ENCODE measurements at regions not wholly inside any gene's neighbourhood (a gene's known extent, or its start where the extent isn't known, plus 50 kb on each side); places are given as distances from the start of the nearest gene placed in this dataset.

GRCh38 chr9:95383845-95384244 is 66.3 kb upstream of the FANCC start:
- Histone ChIP-seq H3K9me3 (ENCODE audit: control insufficient read depth, insufficient read depth, low read length) (no peaks in the 10 kb centered on the region), H2AK9ac (replicated peaks; ENCODE audit: low read depth, low read length, poor library complexity) (peak overlapping the region; percentile 89), H3K9ac (ENCODE audit: low read depth, low read length) (peak overlapping the region; percentile 44), H3K14ac (replicated peaks; ENCODE audit: low read depth, low read length) (peak overlapping the region; percentile 98), H4K20me1 (ENCODE audit: insufficient read depth, low read length) (no peaks in the 10 kb centered on the region), H4K8ac (ENCODE audit: low read depth in 2 of 2, low read length in 2 of 2) (peak overlapping the region; percentile 74 to 92), H4K91ac (ENCODE audit: insufficient read depth, low read depth, low read length) (peak overlapping the region; percentile 99), H2BK120ac (ENCODE audit: low read depth, low read length) (peak overlapping the region; percentile 100), H2AFZ (replicated peaks; ENCODE audit: low read length, poor library complexity) (peak overlapping the region; percentile 74), H2BK5ac (ENCODE audit: low read depth, low read length, poor library complexity, severe bottlenecking) (peak overlapping the region; percentile 94), H2AK5ac (ENCODE audit: low read depth, low read length) (peak overlapping the region; percentile 95), H4K5ac (ENCODE audit: low read depth, low read length) (peak overlapping the region; percentile 31), H2BK15ac (ENCODE audit: low read depth, low read length) (peak overlapping the region; percentile 99; the same call in 2 of the 3 replicates), H3K4me3 (ENCODE audit: insufficient read depth, low read depth, low read length) (no peak overlapping the region), H3K18ac (ENCODE audit: low read depth, low read length) (peak overlapping the region; percentile 97), H3K4me1 (ENCODE audit: control insufficient read depth, insufficient read depth, low read length) (peaks cover 17% of the 10 kb centered on the region), H3K27me3 (ENCODE audit: control insufficient read depth, insufficient read depth, low read length) (no peaks in the 10 kb centered on the region), H3K23ac (ENCODE audit: low read depth, low read length) (peak overlapping the region; percentile 98), H2BK20ac (ENCODE audit: low read depth, low read length) (peak overlapping the region; percentile 100), H3K9me1 (ENCODE audit: insufficient read depth, low read length) (peaks cover 15% of the 10 kb centered on the region), H3K56ac (ENCODE audit: extremely low read depth, insufficient read depth, low read length) (peak overlapping the region; percentile 86), H3K27ac (ENCODE audit: insufficient read depth, low read length) (peak overlapping the region; percentile 99), H3K79me1 (ENCODE audit: low read depth in 1 of 2, low read length in 2 of 2) (no peaks in the 10 kb centered on the region), H3K4me2 (ENCODE audit: low read depth, low read length) (peak overlapping the region; percentile 7; the same call in 1 of the 2 replicates), H3K4ac (ENCODE audit: low read depth, low read length) (peak overlapping the region; percentile 100), H3K36me3 (ENCODE audit: control insufficient read depth, insufficient read depth, low read length) (no peaks in the 10 kb centered on the region)
- POLR2A ChIA-PET (ENCODE audit: unreplicated experiment) = interaction anchor here (0.6 kb wide), 2 partner anchors 66 to 79 kb away, joined by 4 read pairs; no protein-coding TSS in a partner anchor
- DNase-seq (peak; percentile 23), ATAC-seq (ENCODE audit: low read depth) (peak; percentile 63)
- CTCF ChIA-PET = interaction anchor here (1.1 to 1.6 kb wide), 3 partner anchors 8 to 127 kb away, joined by 3 to 4 read pairs (median 3); no protein-coding TSS in a partner anchor
- 0% methylated on average over 1 of the region's 1 CpG; no CpG with 5 or more reads in 1 of the 2 experiments for WGBS, 2 experiments (ENCODE audit: extremely low coverage in 2 of 2, insufficient read length in 1 of 2)
- intact Hi-C loops (cut with micrococcal nuclease) = loop anchor here (5.0 kb wide), 2 partner anchors 78 to 123 kb away; no protein-coding TSS in a partner anchor
- TF ChIP-seq MXI1 (IDR thresholded peaks at IDR 0.05; ENCODE audit: borderline replicate concordance, low read depth, low read length) = no peak
- no peak for TF ChIP-seq RFX5 (IDR thresholded peaks at IDR 0.05; ENCODE audit: low read depth, low read length)
- TF ChIP-seq MAFK (IDR thresholded peaks at IDR 0.05; ENCODE audit: low read depth, low read length) = no peak
- TF ChIP-seq CHD1 (IDR thresholded peaks at IDR 0.05; ENCODE audit: low read depth, low read length) = no peak
- no peak for TF ChIP-seq NFE2L2 (IDR thresholded peaks at IDR 0.05; ENCODE audit: low read depth, low read length)
- TF ChIP-seq RAD21 (IDR thresholded peaks at IDR 0.05; ENCODE audit: low read length) = no peak
- no peak for TF ChIP-seq RCOR1 (IDR thresholded peaks at IDR 0.05; ENCODE audit: insufficient replicate concordance, low read length)
- dilution Hi-C loops (cut with HindIII; ENCODE audit: low sequenced_read_pairs, unreplicated experiment) = no loop called here
- in situ Hi-C loops (cut with MboI; ENCODE audit: low sequenced_read_pairs) = no loop called here
- BruUV-seq (replicated peaks) = no TSS peak
